ENCODE measurements at regions not wholly inside any gene's neighbourhood (a gene's known extent, or its start where the extent isn't known, plus 50 kb on each side); places are given as distances from the start of the nearest gene placed in this dataset.

GRCh38 chr3:72336821-72337479 lies 511.3 kb downstream of the SHQ1 start:
- TF ChIP-seq, protein P1, sequence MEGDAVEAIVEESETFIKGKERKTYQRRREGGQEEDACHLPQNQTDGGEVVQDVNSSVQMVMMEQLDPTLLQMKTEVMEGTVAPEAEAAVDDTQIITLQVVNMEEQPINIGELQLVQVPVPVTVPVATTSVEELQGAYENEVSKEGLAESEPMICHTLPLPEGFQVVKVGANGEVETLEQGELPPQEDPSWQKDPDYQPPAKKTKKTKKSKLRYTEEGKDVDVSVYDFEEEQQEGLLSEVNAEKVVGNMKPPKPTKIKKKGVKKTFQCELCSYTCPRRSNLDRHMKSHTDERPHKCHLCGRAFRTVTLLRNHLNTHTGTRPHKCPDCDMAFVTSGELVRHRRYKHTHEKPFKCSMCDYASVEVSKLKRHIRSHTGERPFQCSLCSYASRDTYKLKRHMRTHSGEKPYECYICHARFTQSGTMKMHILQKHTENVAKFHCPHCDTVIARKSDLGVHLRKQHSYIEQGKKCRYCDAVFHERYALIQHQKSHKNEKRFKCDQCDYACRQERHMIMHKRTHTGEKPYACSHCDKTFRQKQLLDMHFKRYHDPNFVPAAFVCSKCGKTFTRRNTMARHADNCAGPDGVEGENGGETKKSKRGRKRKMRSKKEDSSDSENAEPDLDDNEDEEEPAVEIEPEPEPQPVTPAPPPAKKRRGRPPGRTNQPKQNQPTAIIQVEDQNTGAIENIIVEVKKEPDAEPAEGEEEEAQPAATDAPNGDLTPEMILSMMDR (IDR thresholded peaks at IDR 0.05) = no peak
- no peak for TF ChIP-seq ZFX (IDR thresholded peaks at IDR 0.05; ENCODE audit: borderline replicate concordance)
